OCI-LY3 (cell line): ENCODE measurements at regions not wholly inside any gene's neighbourhood (a gene's known extent, or its start where the extent isn't known, plus 50 kb on each side); places are given as distances from the start of the nearest gene placed in this dataset.

Experiments
- H2AFZ ChIP-seq: fragments of 200-600, 300-600 bp; shearing (Covaris generic); 2 replicates; pipeline ENCODE4 v1.6.0; 2014; ENCODE audit warnings: antibody characterized with exemption, low read depth, low read length
- H3K27ac ChIP-seq: fragments of 200-600, 300-600 bp; sonication (generic); 2 replicates; pipeline ENCODE4 v1.5.1; 2014; ENCODE audit warnings: mild to moderate bottlenecking, low read length, moderate library complexity, mixed read lengths
- H3K27me3 ChIP-seq: fragments of 200-600, 300-600 bp; sonication (generic); 2 replicates; pipeline ENCODE4 v1.6.1; 2014; ENCODE audit warnings: low read depth, low read length, mixed read lengths
- H3K36me3 ChIP-seq: fragments of 200-600, 300-600 bp; sonication (generic); replicated peaks from 2 replicates; pipeline ENCODE3; 2014; ENCODE audit warnings: low read depth, low read length, mixed read lengths
- H3K4me1 ChIP-seq: fragments of 300-600, 200-600 bp; sonication (generic); 2 replicates; pipeline ENCODE4 v1.6.1; 2014; ENCODE audit warnings: low read length, mixed read lengths
- H3K4me2 ChIP-seq: fragments of 200-600, 300-600 bp; sonication (generic); 2 replicates; pipeline ENCODE4 v1.6.1; 2014; ENCODE audit warnings: low read length, mixed read lengths
- H3K4me3 ChIP-seq: fragments of 300-600, 200-600 bp; sonication (generic); 2 replicates; pipeline ENCODE4 v1.5.1; 2014; ENCODE audit warnings: antibody characterized with exemption, mild to moderate bottlenecking, low read length, moderate library complexity
- H3K79me2 ChIP-seq: fragments of 300-600, 200-600 bp; shearing (Covaris generic); 2 replicates; pipeline ENCODE4 v1.6.1; 2014; ENCODE audit warnings: mild to moderate bottlenecking, low read length, mixed read lengths
- H3K9ac ChIP-seq: fragments of 300-600, 200-600 bp; shearing (Covaris generic); 2 replicates; pipeline ENCODE4 v1.6.0; 2014; ENCODE audit warnings: mild to moderate bottlenecking, low read length, moderate library complexity
- H3K9me3 ChIP-seq: fragments of 200-600, 300-600 bp; shearing (Covaris generic); 2 replicates; pipeline ENCODE4 v1.6.1; 2014; ENCODE audit warnings: low read length, mixed read lengths; ENCODE audit not compliant: insufficient read depth
- H4K20me1 ChIP-seq: fragments of 200-600, 300-600 bp; sonication (generic); 2 replicates; pipeline ENCODE4 v1.6.1; 2016; ENCODE audit warnings: low read length, mixed read lengths; ENCODE audit not compliant: insufficient read depth
- CTCF ChIP-seq: fragments of 200-600, 300-600 bp; sonication (generic); IDR thresholded peaks from 2 replicates; pipeline ENCODE4 v1.5.1; 2014; ENCODE audit warnings: antibody characterized with exemption, low read length, low read depth
- EZH2phosphoT487 ChIP-seq: fragments of 200-600 bp; shearing (Covaris generic); IDR thresholded peaks from 2 replicates; pipeline ENCODE4 v1.6.1; 2018; ENCODE audit warnings: antibody characterized with exemption, mixed run types, low read depth

DNA sequence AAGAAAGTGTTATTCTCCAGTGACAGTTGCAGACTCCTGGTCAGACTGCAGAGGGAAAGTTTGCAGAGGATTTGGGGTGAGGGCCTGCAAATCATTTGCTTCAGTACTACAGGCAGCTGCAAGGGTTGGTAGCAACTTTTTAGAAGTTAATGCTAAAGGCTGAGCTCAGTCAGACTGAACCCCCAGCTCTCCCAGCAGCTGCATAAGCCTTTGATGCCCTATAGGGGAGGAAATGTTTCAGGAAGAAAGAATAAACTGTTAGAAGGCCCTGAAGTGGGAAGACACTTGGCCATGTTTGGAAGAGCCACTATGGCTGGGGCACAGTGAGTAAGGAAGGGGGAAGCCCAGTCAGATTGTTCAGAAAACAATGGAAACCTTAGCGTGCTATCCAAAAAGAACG lies 383.6 kb downstream of the TTLL7 start:
- Histone ChIP-seq H3K9me3 (no peaks in the 10 kb centered on the region), H3K27ac (no peak overlapping the region), H3K4me3 (no peak overlapping the region), H3K36me3 (no peaks in the 10 kb centered on the region), H4K20me1 (no peaks in the 10 kb centered on the region), H3K4me2 (no peak overlapping the region), H3K27me3 (no peaks in the 10 kb centered on the region), H3K9ac (no peak overlapping the region), H3K4me1 (no peaks in the 10 kb centered on the region), H3K79me2 (no peaks in the 10 kb centered on the region), H2AFZ (no peak overlapping the region)
- no peak for TF ChIP-seq CTCF
- TF ChIP-seq EZH2phosphoT487: no peak

- Histone ChIP-seq H3K4me2 (no peak overlapping the region), H3K4me1 (no peaks in the 10 kb centered on the region), H3K9me3 (no peaks in the 10 kb centered on the region), H3K36me3 (no peaks in the 10 kb centered on the region), H4K20me1 (no peaks in the 10 kb centered on the region), H2AFZ (no peak overlapping the region), H3K79me2 (no peaks in the 10 kb centered on the region), H3K27me3 (no peaks in the 10 kb centered on the region), H3K27ac (no peak overlapping the region), H3K4me3 (no peak overlapping the region), H3K9ac (no peak overlapping the region)
- no peak for TF ChIP-seq CTCF
- no peak for TF ChIP-seq EZH2phosphoT487
These were observed 392.4 kb downstream of the TTLL7 start for GRCh38 chr1:83606416-83606955.

DNA sequence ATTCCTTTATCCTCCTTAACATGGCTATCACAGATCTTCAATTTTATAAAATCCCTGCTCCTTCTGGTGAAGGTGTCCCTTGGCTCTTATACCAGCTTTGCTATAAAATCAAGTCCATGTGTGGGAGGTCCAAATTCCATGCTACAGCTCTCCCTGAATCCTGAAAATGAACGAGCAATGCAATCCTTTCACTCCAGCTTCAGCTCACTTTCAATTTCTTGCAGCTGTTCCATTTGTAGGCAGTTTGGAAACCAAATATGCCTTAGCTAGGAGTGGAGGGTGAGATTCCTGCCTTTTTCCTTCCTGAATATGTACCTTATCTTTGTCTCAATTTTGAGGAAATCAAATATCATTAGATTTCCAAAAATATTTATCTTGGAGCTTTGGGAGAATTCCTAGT lies 402.6 kb downstream of the TTLL7 start:
- Histone ChIP-seq H3K9ac (no peak overlapping the region), H3K27ac (no peak overlapping the region), H3K36me3 (no peaks in the 10 kb centered on the region), H3K27me3 (no peaks in the 10 kb centered on the region), H3K9me3 (no peaks in the 10 kb centered on the region), H3K4me1 (0 out of 2 replicates have a peak, but pooled peaks cover 6% of the 10 kb centered on the region), H4K20me1 (no peaks in the 10 kb centered on the region), H3K4me2 (no peak overlapping the region), H3K79me2 (no peaks in the 10 kb centered on the region), H2AFZ (no peak overlapping the region), H3K4me3 (no peak overlapping the region)
- TF ChIP-seq EZH2phosphoT487 (no peak), CTCF (no peak)

DNA sequence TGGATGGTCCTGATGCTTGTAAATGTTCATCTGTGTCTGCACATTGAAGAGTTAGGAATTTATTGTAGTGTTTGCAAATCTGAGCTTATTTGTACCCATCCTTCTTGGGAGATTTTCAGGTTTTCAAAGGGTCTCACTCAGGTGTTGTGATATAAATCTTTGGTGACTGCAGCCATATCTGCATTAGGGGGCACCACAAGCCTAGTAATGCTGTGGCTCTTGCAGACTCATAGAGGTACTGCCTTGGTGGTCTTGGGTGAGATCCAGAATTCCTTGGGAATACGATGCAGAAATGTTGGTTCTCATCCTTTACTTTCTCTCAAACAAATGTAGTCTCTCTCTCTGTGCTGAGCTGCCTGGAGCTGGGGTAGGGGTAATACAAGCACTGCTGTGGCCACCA lies 405.9 kb downstream of the TTLL7 start:
- no peak overlapping the region for H2AFZ ChIP-seq
- no peaks in the 10 kb centered on the region for H4K20me1 ChIP-seq
- H3K27ac ChIP-seq: no peak overlapping the region
- H3K4me1 ChIP-seq: 0 out of 2 replicates have a peak, but pooled peaks cover 6% of the 10 kb centered on the region
- no peaks in the 10 kb centered on the region for H3K36me3 ChIP-seq
- no peak overlapping the region for H3K9ac ChIP-seq
- H3K79me2 ChIP-seq: no peaks in the 10 kb centered on the region
- H3K9me3 ChIP-seq: no peaks in the 10 kb centered on the region
- H3K27me3 ChIP-seq: no peaks in the 10 kb centered on the region
- TF ChIP-seq EZH2phosphoT487 (no peak), CTCF (peak; percentile 52)
- H3K4me3 ChIP-seq: no peak overlapping the region
- H3K4me2 ChIP-seq: no peak overlapping the region
